K562 (cell line): ENCODE measurements at regions not wholly inside any gene's neighbourhood (a gene's known extent, or its start where the extent isn't known, plus 50 kb on each side); places are given as distances from the start of the nearest gene placed in this dataset.

Experiments used
- ARID1B ChIP-seq: fragments of 450-650 bp; IDR thresholded peaks from 2 replicates; pipeline ENCODE4 v1.6.1; 2016; ENCODE audit warnings: antibody characterized with exemption, mild to moderate bottlenecking, inconsistent platforms
- CBX2 ChIP-seq: fragments of 200-600 bp; sonication (generic); IDR thresholded peaks from one replicate; pipeline ENCODE4 v1.6.1; 2012; ENCODE audit warnings: mild to moderate bottlenecking, low read length, inconsistent platforms; ENCODE audit not compliant: insufficient read depth, poor library complexity, severe bottlenecking
- SUPT5H ChIP-seq: fragments of 450-650 bp; IDR thresholded peaks from 2 replicates; pipeline ENCODE4 v1.6.1; 2016
- TCF7L2 ChIP-seq: fragments of 150-350 bp; IDR thresholded peaks from 2 replicates; pipeline ENCODE4 v1.6.1; 2016; ENCODE audit warnings: low read depth, mild to moderate bottlenecking, low read length, moderate library complexity
- WHSC1 ChIP-seq: IDR thresholded peaks from one replicate; pipeline ENCODE4 v1.6.1; 2012; ENCODE audit warnings: low read length, control low read depth, inconsistent platforms
- ZKSCAN1 ChIP-seq: fragments of 150-350 bp; IDR thresholded peaks from 2 replicates; pipeline ENCODE4 v1.6.1; 2016; ENCODE audit warnings: low read depth, low read length
- TF ChIP-seq, protein P1 (sequence below), 2 experiments: fragments of 450-650 bp; formaldehyde crosslinking in 1 of 2; IDR thresholded peaks; 2 replicates each; pipeline versions ENCODE4 v1.4.0 to v1.6.1; 2014 to 2020; ENCODE audit warnings: mild to moderate bottlenecking in 2 of 2, borderline replicate concordance in 1 of 2, low read depth in 1 of 2
- TF ChIP-seq, protein P2 (sequence below): fragments of 450-650 bp; IDR thresholded peaks from 2 replicates; pipeline ENCODE4 v1.6.1; 2018; ENCODE audit not compliant: partially characterized antibody
- TF ChIP-seq, protein P3 (sequence below), 2 experiments: IDR thresholded peaks in 1 of 2; conservative IDR thresholded peaks in 1 of 2; 2 replicates each; pipeline ENCODE4 v1.6.1; 2016; ENCODE audit warnings: low read depth in 2 of 2, mild to moderate bottlenecking in 1 of 2, missing compliant biosample characterization in 1 of 2, missing genetic modification characterization in 1 of 2, moderate library complexity in 1 of 2
- TF ChIP-seq, protein P4 (sequence below), 3 experiments: IDR thresholded peaks in 2 of 3; conservative IDR thresholded peaks in 1 of 3; 2 replicates each; pipeline ENCODE4 v1.5.1; 2011 to 2012; ENCODE audit warnings: low read length in 3 of 3, mild to moderate bottlenecking in 3 of 3, control low read depth in 2 of 3, improper control_type of control experiment in 1 of 3, inconsistent platforms in 1 of 3, low read depth in 1 of 3, mixed read lengths in 1 of 3, moderate library complexity in 1 of 3; ENCODE audit not compliant: insufficient read depth in 2 of 3

DNA sequence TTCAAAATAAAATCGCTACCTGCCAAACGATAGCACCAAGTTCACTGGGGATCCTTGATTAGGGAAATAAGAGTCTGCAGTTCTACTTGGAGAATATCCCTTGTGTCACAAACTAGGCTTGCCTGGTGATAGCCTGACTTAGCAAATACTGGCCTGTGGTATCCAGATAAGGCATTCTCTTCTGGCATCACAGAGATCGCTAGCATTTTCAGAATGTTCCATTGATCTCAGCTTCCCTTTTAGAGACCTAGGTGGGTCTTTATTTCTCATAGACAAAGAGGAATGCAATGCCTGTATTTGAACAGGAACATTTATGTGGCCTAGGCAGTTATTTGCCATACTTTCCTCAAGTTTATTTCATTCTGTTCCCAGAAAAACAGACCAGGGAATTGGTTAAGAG, 349.1 kb downstream of the STK39 start (continued):
- TF ChIP-seq, protein P1, sequence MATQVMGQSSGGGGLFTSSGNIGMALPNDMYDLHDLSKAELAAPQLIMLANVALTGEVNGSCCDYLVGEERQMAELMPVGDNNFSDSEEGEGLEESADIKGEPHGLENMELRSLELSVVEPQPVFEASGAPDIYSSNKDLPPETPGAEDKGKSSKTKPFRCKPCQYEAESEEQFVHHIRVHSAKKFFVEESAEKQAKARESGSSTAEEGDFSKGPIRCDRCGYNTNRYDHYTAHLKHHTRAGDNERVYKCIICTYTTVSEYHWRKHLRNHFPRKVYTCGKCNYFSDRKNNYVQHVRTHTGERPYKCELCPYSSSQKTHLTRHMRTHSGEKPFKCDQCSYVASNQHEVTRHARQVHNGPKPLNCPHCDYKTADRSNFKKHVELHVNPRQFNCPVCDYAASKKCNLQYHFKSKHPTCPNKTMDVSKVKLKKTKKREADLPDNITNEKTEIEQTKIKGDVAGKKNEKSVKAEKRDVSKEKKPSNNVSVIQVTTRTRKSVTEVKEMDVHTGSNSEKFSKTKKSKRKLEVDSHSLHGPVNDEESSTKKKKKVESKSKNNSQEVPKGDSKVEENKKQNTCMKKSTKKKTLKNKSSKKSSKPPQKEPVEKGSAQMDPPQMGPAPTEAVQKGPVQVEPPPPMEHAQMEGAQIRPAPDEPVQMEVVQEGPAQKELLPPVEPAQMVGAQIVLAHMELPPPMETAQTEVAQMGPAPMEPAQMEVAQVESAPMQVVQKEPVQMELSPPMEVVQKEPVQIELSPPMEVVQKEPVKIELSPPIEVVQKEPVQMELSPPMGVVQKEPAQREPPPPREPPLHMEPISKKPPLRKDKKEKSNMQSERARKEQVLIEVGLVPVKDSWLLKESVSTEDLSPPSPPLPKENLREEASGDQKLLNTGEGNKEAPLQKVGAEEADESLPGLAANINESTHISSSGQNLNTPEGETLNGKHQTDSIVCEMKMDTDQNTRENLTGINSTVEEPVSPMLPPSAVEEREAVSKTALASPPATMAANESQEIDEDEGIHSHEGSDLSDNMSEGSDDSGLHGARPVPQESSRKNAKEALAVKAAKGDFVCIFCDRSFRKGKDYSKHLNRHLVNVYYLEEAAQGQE (IDR thresholded peaks at IDR 0.05; ENCODE audit: borderline replicate concordance): no peak
- TF ChIP-seq, protein P1 (CRISPR knock-in tag; IDR thresholded peaks at IDR 0.05; ENCODE audit: low read depth): no peak
- no peak for TF ChIP-seq ZKSCAN1
- TF ChIP-seq WHSC1: no peak
- TF ChIP-seq, protein P2, sequence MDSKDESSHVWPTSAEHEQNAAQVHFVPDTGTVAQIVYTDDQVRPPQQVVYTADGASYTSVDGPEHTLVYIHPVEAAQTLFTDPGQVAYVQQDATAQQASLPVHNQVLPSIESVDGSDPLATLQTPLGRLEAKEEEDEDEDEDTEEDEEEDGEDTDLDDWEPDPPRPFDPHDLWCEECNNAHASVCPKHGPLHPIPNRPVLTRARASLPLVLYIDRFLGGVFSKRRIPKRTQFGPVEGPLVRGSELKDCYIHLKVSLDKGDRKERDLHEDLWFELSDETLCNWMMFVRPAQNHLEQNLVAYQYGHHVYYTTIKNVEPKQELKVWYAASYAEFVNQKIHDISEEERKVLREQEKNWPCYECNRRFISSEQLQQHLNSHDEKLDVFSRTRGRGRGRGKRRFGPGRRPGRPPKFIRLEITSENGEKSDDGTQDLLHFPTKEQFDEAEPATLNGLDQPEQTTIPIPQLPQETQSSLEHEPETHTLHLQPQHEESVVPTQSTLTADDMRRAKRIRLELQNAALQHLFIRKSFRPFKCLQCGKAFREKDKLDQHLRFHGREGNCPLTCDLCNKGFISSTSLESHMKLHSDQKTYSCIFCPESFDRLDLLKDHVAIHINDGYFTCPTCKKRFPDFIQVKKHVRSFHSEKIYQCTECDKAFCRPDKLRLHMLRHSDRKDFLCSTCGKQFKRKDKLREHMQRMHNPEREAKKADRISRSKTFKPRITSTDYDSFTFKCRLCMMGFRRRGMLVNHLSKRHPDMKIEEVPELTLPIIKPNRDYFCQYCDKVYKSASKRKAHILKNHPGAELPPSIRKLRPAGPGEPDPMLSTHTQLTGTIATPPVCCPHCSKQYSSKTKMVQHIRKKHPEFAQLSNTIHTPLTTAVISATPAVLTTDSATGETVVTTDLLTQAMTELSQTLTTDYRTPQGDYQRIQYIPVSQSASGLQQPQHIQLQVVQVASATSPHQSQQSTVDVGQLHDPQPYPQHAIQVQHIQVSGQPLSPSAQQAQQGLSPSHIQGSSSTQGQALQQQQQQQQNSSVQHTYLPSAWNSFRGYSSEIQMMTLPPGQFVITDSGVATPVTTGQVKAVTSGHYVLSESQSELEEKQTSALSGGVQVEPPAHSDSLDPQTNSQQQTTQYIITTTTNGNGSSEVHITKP: peak; percentile 60
- TF ChIP-seq, protein P3, sequence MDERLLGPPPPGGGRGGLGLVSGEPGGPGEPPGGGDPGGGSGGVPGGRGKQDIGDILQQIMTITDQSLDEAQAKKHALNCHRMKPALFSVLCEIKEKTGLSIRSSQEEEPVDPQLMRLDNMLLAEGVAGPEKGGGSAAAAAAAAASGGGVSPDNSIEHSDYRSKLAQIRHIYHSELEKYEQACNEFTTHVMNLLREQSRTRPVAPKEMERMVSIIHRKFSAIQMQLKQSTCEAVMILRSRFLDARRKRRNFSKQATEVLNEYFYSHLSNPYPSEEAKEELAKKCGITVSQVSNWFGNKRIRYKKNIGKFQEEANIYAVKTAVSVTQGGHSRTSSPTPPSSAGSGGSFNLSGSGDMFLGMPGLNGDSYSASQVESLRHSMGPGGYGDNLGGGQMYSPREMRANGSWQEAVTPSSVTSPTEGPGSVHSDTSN (CRISPR knock-in tag; IDR thresholded peaks at IDR 0.05; ENCODE audit: low read depth): no peak
- TF ChIP-seq, protein P3 (tag; conservative IDR thresholded peaks at IDR 0.05; ENCODE audit: low read depth): no peak
- TF ChIP-seq SUPT5H: no peak
- no peak for TF ChIP-seq TCF7L2
- peak; percentile 73 for TF ChIP-seq ARID1B
- TF ChIP-seq, protein P4, sequence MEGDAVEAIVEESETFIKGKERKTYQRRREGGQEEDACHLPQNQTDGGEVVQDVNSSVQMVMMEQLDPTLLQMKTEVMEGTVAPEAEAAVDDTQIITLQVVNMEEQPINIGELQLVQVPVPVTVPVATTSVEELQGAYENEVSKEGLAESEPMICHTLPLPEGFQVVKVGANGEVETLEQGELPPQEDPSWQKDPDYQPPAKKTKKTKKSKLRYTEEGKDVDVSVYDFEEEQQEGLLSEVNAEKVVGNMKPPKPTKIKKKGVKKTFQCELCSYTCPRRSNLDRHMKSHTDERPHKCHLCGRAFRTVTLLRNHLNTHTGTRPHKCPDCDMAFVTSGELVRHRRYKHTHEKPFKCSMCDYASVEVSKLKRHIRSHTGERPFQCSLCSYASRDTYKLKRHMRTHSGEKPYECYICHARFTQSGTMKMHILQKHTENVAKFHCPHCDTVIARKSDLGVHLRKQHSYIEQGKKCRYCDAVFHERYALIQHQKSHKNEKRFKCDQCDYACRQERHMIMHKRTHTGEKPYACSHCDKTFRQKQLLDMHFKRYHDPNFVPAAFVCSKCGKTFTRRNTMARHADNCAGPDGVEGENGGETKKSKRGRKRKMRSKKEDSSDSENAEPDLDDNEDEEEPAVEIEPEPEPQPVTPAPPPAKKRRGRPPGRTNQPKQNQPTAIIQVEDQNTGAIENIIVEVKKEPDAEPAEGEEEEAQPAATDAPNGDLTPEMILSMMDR (IDR thresholded peaks at IDR 0.05 in 2 of 3, conservative IDR thresholded peaks at IDR 0.05 in 1 of 3; ENCODE audit: insufficient read depth in 2 of 3, low read depth in 1 of 3, low read length in 3 of 3): no peak
- no peak for TF ChIP-seq CBX2
